AG08396 (cell line): ENCODE measurements at regions not wholly inside any gene's neighbourhood (a gene's known extent, or its start where the extent isn't known, plus 50 kb on each side); places are given as distances from the start of the nearest gene placed in this dataset.
"Not testable (repeated sequence)": the region's sequence is repeated elsewhere in the genome, so short reads cannot be mapped to it uniquely, and the experiment has no call there.

Experiments
- DNase-seq: peaks from one replicate; pipeline ENCODE4 v3.0.0; 2012; ENCODE audit warnings: low spot score, mixed read lengths

- no peak for DNase-seq
Measured at GRCh38 chr1:190835658-190836057, 358.0 kb upstream of the BRINP3 start.

GRCh38 chr1:190837200-190837599, 359.5 kb upstream of the BRINP3 start:
- DNase-seq = not testable (repeated sequence)

GRCh38 chr1:190837888-190838287, 360.2 kb upstream of the BRINP3 start:
- DNase-seq = no peak

GRCh38 chr1:190847166-190847565, 369.5 kb upstream of the BRINP3 start:
- DNase-seq = no peak

- DNase-seq = no peak
Measured at GRCh38 chr1:190849346-190849745, 371.7 kb upstream of the BRINP3 start.

- no peak for DNase-seq
Measured at GRCh38 chr1:190852611-190853010, 374.9 kb upstream of the BRINP3 start.

- no peak for DNase-seq
Measured at GRCh38 chr1:190858140-190858539, 380.5 kb upstream of the BRINP3 start.

GRCh38 chr1:190864013-190864641, 386.5 kb upstream of the BRINP3 start:
- DNase-seq = no peak

- DNase-seq = no peak
Measured at GRCh38 chr1:190880352-190880751, 402.7 kb upstream of the BRINP3 start.

- DNase-seq = no peak
Measured at GRCh38 chr1:190881064-190881463, 403.4 kb upstream of the BRINP3 start.

GRCh38 chr1:190897233-190897632, 419.6 kb upstream of the BRINP3 start:
- no peak for DNase-seq

GRCh38 chr1:190904091-190904695, 426.5 kb upstream of the BRINP3 start:
- no peak for DNase-seq

GRCh38 chr1:190906206-190906725, 428.6 kb upstream of the BRINP3 start:
- no peak for DNase-seq

GRCh38 chr1:190908246-190908645, 430.6 kb upstream of the BRINP3 start:
- DNase-seq = no peak

GRCh38 chr1:190908691-190909090, 431.0 kb upstream of the BRINP3 start:
- no peak for DNase-seq

GRCh38 chr1:190935925-190936324, 458.3 kb upstream of the BRINP3 start:
- no peak for DNase-seq

GRCh38 chr1:190936337-190936736, 458.7 kb upstream of the BRINP3 start:
- no peak for DNase-seq

GRCh38 chr1:190940951-190941350, 463.3 kb upstream of the BRINP3 start:
- DNase-seq = no peak

- no peak for DNase-seq
Measured at GRCh38 chr1:190942475-190942874, 464.8 kb upstream of the BRINP3 start.

- DNase-seq = not testable (repeated sequence)
Measured at GRCh38 chr1:190943722-190944121, 466.1 kb upstream of the BRINP3 start.

GRCh38 chr1:190949939-190950338, 472.3 kb upstream of the BRINP3 start:
- DNase-seq = no peak

- DNase-seq = no peak
Measured at GRCh38 chr1:190957565-190957964, 479.9 kb upstream of the BRINP3 start.

- DNase-seq = no peak
Measured at GRCh38 chr1:190963321-190963720, 485.7 kb upstream of the BRINP3 start.

- no peak for DNase-seq
Measured at GRCh38 chr1:190975827-190976226, 498.2 kb upstream of the BRINP3 start.
